ENCODE measurements at regions not wholly inside any gene's neighbourhood (a gene's known extent, or its start where the extent isn't known, plus 50 kb on each side); places are given as distances from the start of the nearest gene placed in this dataset.

GRCh38 chrX:69031181-69031580 is 134.1 kb downstream of the PJA1 start:
- TF ChIP-seq CTCF (IDR thresholded peaks at IDR 0.05) (no peak), POLR2AphosphoS5 (IDR thresholded peaks at IDR 0.05; ENCODE audit: insufficient read depth in 1 of 2, low read depth in 1 of 2) (no peak)
